Keratinocyte (primary cell): ENCODE measurements at regions not wholly inside any gene's neighbourhood (a gene's known extent, or its start where the extent isn't known, plus 50 kb on each side); places are given as distances from the start of the nearest gene placed in this dataset.
A peak's percentile ranks its signal among the peaks of the same experiment; 100 is the strongest.
"Not testable (repeated sequence)": the region's sequence is repeated elsewhere in the genome, so short reads cannot be mapped to it uniquely, and the experiment has no call there.

Experiments
- DNase-seq: peaks from one replicate; pipeline ENCODE4 v3.0.0-alpha.2; 2011; ENCODE audit warnings: low read depth, missing footprints, low spot score
- FAIRE-seq: peaks from 2 replicates; lab custom pipeline; 2011; peaks lifted over from hg19 to GRCh38; lab: Jason Lieb, UNC
- H2AFZ ChIP-seq: 2 replicates; pipeline ENCODE4 v1.6.0; 2012; ENCODE audit warnings: low read length, control low read depth, inconsistent platforms; ENCODE audit not compliant: control insufficient read depth
- H3K27ac ChIP-seq: 2 replicates; pipeline ENCODE4 v1.5.1; 2011; ENCODE audit warnings: low read length; ENCODE audit not compliant: control insufficient read depth, insufficient read depth
- H3K27me3 ChIP-seq: 3 replicates; pipeline ENCODE4 v1.6.0; 2011; ENCODE audit warnings: low read length; ENCODE audit not compliant: control insufficient read depth, insufficient read depth; ENCODE audit errors: extremely low read depth
- H3K36me3 ChIP-seq, 2 experiments: 2 replicates in 1 of 2; 3 replicates in 1 of 2; pipeline ENCODE4 v1.5.1; 2011; ENCODE audit warnings: low read length in 2 of 2, mild to moderate bottlenecking in 1 of 2; ENCODE audit not compliant: control insufficient read depth in 2 of 2, insufficient read depth in 2 of 2; ENCODE audit errors: extremely low read depth in 1 of 2
- H3K4me1 ChIP-seq: 3 replicates; pipeline ENCODE4 v1.5.1; 2011; ENCODE audit warnings: low read length; ENCODE audit not compliant: control insufficient read depth, insufficient read depth; ENCODE audit errors: extremely low read depth
- H3K4me2 ChIP-seq: 3 replicates; pipeline ENCODE4 v1.6.0; 2011; ENCODE audit warnings: low read depth, low read length; ENCODE audit not compliant: control insufficient read depth, insufficient read depth; ENCODE audit errors: extremely low read depth
- H3K4me3 ChIP-seq, 3 experiments: fragments of 200-600 bp in 1 of 3; sonication (generic) in 1 of 3; 2 replicates in 2 of 3; 3 replicates in 1 of 3; pipeline ENCODE4 v1.5.1; 2011 to 2016; ENCODE audit warnings: low read length in 3 of 3, mild to moderate bottlenecking in 3 of 3, control low read depth in 2 of 3, inconsistent platforms in 1 of 3, low read depth in 1 of 3, mixed read lengths in 1 of 3, mixed run types in 1 of 3, moderate library complexity in 1 of 3; ENCODE audit not compliant: control insufficient read depth in 2 of 3, insufficient read depth in 2 of 3; ENCODE audit errors: extremely low read depth in 1 of 3
- H3K79me2 ChIP-seq: 2 replicates; pipeline ENCODE4 v1.6.0; 2012; ENCODE audit warnings: low read length; ENCODE audit not compliant: control insufficient read depth, insufficient read depth
- H3K9ac ChIP-seq: 3 replicates; pipeline ENCODE4 v1.6.0; 2011; ENCODE audit warnings: low read length; ENCODE audit not compliant: control insufficient read depth, insufficient read depth; ENCODE audit errors: extremely low read depth
- H3K9me1 ChIP-seq: 3 replicates; pipeline ENCODE4 v1.6.0; 2011; ENCODE audit warnings: low read length; ENCODE audit not compliant: control insufficient read depth, insufficient read depth; ENCODE audit errors: extremely low read depth
- H3K9me3 ChIP-seq: 2 replicates; pipeline ENCODE4 v1.5.1; 2012; ENCODE audit warnings: low read depth, low read length; ENCODE audit not compliant: control insufficient read depth
- H4K20me1 ChIP-seq: 3 replicates; pipeline ENCODE4 v1.6.0; 2011; ENCODE audit warnings: low read length; ENCODE audit not compliant: control insufficient read depth, insufficient read depth; ENCODE audit errors: extremely low read depth
- EZH2 ChIP-seq: IDR thresholded peaks from one replicate; pipeline ENCODE4 v1.6.1; 2012; ENCODE audit warnings: inconsistent platforms, mild to moderate bottlenecking, low read length, moderate library complexity
- dilution Hi-C: fragments of 300-500 bp; cut with MboI; formaldehyde crosslinking; loops from one replicate; pipeline ENCODE4 v1.7.0; 2020; ENCODE audit warnings: low sequenced_read_pairs; ENCODE audit not compliant: extremely low pct_ligation_motif_present
- TF ChIP-seq, protein P1 (sequence below), 3 experiments: IDR thresholded peaks in 1 of 3; conservative IDR thresholded peaks in 1 of 3; optimal IDR thresholded peaks in 1 of 3; 2 replicates in 2 of 3; 3 replicates in 1 of 3; pipeline versions ENCODE3 to v1.5.1; 2011; ENCODE audit warnings: low read length in 3 of 3, mild to moderate bottlenecking in 3 of 3, moderate library complexity in 2 of 3, control low read depth in 1 of 3, inconsistent platforms in 1 of 3; ENCODE audit not compliant: insufficient read depth in 2 of 3; ENCODE audit errors: extremely low read depth in 1 of 3

GRCh38 chrX:152573866-152574265 is 63.8 kb upstream of the GABRQ start:
- no peak for TF ChIP-seq EZH2
- TF ChIP-seq, protein P1, sequence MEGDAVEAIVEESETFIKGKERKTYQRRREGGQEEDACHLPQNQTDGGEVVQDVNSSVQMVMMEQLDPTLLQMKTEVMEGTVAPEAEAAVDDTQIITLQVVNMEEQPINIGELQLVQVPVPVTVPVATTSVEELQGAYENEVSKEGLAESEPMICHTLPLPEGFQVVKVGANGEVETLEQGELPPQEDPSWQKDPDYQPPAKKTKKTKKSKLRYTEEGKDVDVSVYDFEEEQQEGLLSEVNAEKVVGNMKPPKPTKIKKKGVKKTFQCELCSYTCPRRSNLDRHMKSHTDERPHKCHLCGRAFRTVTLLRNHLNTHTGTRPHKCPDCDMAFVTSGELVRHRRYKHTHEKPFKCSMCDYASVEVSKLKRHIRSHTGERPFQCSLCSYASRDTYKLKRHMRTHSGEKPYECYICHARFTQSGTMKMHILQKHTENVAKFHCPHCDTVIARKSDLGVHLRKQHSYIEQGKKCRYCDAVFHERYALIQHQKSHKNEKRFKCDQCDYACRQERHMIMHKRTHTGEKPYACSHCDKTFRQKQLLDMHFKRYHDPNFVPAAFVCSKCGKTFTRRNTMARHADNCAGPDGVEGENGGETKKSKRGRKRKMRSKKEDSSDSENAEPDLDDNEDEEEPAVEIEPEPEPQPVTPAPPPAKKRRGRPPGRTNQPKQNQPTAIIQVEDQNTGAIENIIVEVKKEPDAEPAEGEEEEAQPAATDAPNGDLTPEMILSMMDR (optimal IDR thresholded peaks at IDR 0.05 in 1 of 3, IDR thresholded peaks at IDR 0.05 in 1 of 3, conservative IDR thresholded peaks at IDR 0.05 in 1 of 3; ENCODE audit: extremely low read depth in 1 of 3, insufficient read depth in 2 of 3, low read length in 3 of 3): no peak
- no peak for FAIRE-seq
- no peaks in the 10 kb centered on the region for H3K36me3 ChIP-seq
- no peak overlapping the region for H3K4me3 ChIP-seq
- no peaks in the 10 kb centered on the region for H4K20me1 ChIP-seq
- dilution Hi-C loops: no loop called here
- no peaks in the 10 kb centered on the region for H3K9me3 ChIP-seq
- no peak overlapping the region for H3K27ac ChIP-seq
- no peak overlapping the region for H3K4me2 ChIP-seq
- no peak overlapping the region for H2AFZ ChIP-seq
- no peaks in the 10 kb centered on the region for H3K79me2 ChIP-seq
- no peak for DNase-seq
- H3K27me3 ChIP-seq: no peaks in the 10 kb centered on the region
- no peaks in the 10 kb centered on the region for H3K9me1 ChIP-seq
- no peaks in the 10 kb centered on the region for H3K4me1 ChIP-seq
- H3K9ac ChIP-seq: no peak overlapping the region

DNA sequence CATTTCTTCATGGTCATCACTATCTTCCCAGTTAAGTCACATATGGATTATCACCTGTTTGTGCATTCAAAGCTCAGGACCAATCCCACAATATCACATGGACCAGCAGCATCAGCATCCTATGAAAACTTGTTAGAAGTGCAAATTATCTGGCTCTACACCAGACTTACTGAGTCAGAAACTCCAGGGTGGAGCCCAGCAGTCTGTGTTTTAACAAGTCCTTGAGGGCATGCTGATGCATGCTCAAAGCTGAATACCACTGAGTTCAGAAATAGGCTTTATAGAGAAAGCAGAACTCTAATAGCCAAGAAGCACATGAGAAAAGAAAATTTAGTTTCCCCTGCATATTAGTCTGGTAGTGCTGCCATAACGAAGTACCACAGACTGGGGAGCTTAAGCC is 62.4 kb upstream of the GABRQ start:
- H2AFZ ChIP-seq: no peak overlapping the region
- peak; percentile 5 for FAIRE-seq
- H3K27ac ChIP-seq: no peak overlapping the region
- no peaks in the 10 kb centered on the region for H3K36me3 ChIP-seq
- no peaks in the 10 kb centered on the region for H4K20me1 ChIP-seq
- no peaks in the 10 kb centered on the region for H3K27me3 ChIP-seq
- no peaks in the 10 kb centered on the region for H3K9me3 ChIP-seq
- H3K4me2 ChIP-seq: no peak overlapping the region
- H3K4me3 ChIP-seq: no peak overlapping the region
- H3K79me2 ChIP-seq: no peaks in the 10 kb centered on the region
- H3K9me1 ChIP-seq: no peaks in the 10 kb centered on the region
- dilution Hi-C loops: no loop called here
- TF ChIP-seq, protein P1 (optimal IDR thresholded peaks at IDR 0.05 in 1 of 3, IDR thresholded peaks at IDR 0.05 in 1 of 3, conservative IDR thresholded peaks at IDR 0.05 in 1 of 3; ENCODE audit: extremely low read depth in 1 of 3, insufficient read depth in 2 of 3, low read length in 3 of 3): no peak
- no peak for TF ChIP-seq EZH2
- no peak overlapping the region for H3K9ac ChIP-seq
- peak; percentile 13 for DNase-seq
- H3K4me1 ChIP-seq: no peaks in the 10 kb centered on the region

GRCh38 chrX:152587523-152587922 is 50.2 kb upstream of the GABRQ start:
- H3K9me1 ChIP-seq, dilution Hi-C loops: not testable (repeated sequence)

More at GRCh38 chrX:152587523-152587922, 50.2 kb upstream of the GABRQ start:
- H3K4me1 ChIP-seq, H4K20me1 ChIP-seq, H3K9me3 ChIP-seq, H3K79me2 ChIP-seq, DNase-seq, H3K4me2 ChIP-seq, FAIRE-seq, H3K27ac ChIP-seq, H3K4me3 ChIP-seq, H3K9ac ChIP-seq, H2AFZ ChIP-seq, H3K36me3 ChIP-seq, H3K27me3 ChIP-seq: not testable (repeated sequence)
